Epithelial cell of proximal tubule (primary cell): ENCODE measurements at regions not wholly inside any gene's neighbourhood (a gene's known extent, or its start where the extent isn't known, plus 50 kb on each side); places are given as distances from the start of the nearest gene placed in this dataset.

Experiments used
- DNase-seq: peaks from one replicate; pipeline ENCODE4 v3.0.0-alpha.2; 2011; ENCODE audit warnings: low read depth
- H3K4me3 ChIP-seq: 2 replicates; pipeline ENCODE4 v1.5.1; 2011; ENCODE audit warnings: low read depth, mild to moderate bottlenecking, low read length
- CTCF ChIP-seq: conservative IDR thresholded peaks from 2 replicates; pipeline ENCODE4 v1.5.1; 2012; ENCODE audit warnings: low read depth, mild to moderate bottlenecking, low read length

DNA sequence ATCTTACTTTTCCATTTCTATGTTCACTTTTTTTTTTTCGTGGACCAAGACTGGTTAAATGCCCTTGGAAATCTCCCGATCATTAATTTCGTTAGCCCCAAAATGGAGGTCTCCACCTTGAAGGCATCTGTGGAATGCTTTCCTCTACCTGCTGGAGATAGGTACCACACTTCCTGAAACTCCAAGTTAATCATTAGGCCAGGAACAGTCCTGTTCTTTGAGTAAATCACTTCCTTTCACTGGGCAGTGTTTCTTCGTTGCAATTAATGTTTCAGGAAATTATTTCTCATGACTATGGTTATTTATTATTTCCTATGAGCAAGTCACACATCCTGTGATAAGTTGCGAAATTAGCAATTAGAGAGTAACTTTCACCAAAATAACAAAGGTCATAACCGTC, 225.2 kb upstream of the LYPLAL1 start:
- TF ChIP-seq CTCF = no peak
- no peak for DNase-seq
- no peak overlapping the region for H3K4me3 ChIP-seq

DNA sequence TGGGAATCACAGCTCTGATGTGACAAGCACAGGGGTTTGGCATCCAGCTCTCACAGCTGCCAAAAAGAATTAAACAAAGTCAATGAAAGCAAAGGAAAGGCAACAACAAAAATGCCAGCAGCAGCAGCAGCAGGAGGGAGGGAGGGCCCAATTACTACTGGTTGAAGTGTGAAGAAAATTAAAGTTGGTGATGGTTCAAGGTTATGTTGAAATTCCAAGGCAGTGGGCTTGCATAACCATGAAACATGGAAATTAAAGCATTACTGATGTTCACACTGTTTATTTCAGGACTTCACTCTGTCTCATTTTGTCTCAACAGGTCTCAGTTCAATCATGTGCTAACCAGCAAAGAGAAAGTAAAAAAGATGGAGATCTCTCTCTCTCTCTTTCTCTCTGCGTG, 220.3 kb upstream of the LYPLAL1 start:
- H3K4me3 ChIP-seq = no peak overlapping the region
- no peak for TF ChIP-seq CTCF
- no peak for DNase-seq

- no peak for TF ChIP-seq CTCF
- DNase-seq = no peak
- no peak overlapping the region for H3K4me3 ChIP-seq
Measured at GRCh38 chr1:218957971-218958370, 215.7 kb upstream of the LYPLAL1 start.

- TF ChIP-seq CTCF = no peak
- no peak overlapping the region for H3K4me3 ChIP-seq
- no peak for DNase-seq
Measured at GRCh38 chr1:218959784-218960183, 213.9 kb upstream of the LYPLAL1 start.

- H3K4me3 ChIP-seq = no peak overlapping the region
- no peak for TF ChIP-seq CTCF
- no peak for DNase-seq
Measured at GRCh38 chr1:218964471-218965185, 209.1 kb upstream of the LYPLAL1 start.

DNA sequence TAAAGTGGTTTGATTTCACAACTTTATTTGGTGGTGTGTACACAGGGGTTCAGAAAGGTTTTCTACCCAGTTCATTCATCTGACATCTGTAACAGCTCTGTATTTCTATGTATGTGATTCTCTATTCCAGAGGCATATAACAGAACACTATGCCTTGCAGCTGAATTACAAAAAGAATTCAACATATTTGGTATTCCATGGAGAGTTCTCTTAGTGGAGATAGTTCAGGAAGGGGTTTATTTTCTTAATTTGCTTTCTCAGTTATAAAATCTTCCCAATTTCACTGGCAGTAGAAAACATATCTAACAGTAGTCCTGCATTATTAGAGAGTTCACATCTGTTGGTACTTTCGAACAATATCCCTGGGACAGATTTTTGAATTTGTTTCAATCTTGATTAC, 207.9 kb upstream of the LYPLAL1 start:
- H3K4me3 ChIP-seq = no peak overlapping the region
- no peak for DNase-seq
- no peak for TF ChIP-seq CTCF

DNA sequence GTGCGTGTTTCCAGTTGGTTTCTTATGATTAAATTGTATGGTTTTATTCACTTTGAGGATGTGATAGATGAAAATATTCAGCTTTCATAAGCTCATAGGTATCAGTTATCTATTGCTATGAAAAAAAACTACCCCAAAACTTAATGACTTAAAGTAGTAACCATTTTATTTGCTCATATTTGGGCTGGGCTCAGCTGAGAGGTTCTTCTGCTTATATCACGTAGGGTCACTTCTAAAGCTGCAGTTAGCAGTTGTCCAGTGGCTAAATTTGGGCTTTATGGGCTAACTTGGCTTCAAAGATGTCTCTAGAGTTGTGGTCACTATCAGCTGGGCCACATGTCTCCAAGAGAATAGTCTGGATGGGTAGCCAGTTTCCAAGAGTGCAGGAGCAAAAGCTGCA, 206.4 kb upstream of the LYPLAL1 start:
- no peak for DNase-seq
- H3K4me3 ChIP-seq = no peak overlapping the region
- TF ChIP-seq CTCF = no peak
